Sigmoid colon (tissue), 4 donors: ENCODE measurements at regions not wholly inside any gene's neighbourhood (a gene's known extent, or its start where the extent isn't known, plus 50 kb on each side); places are given as distances from the start of the nearest gene placed in this dataset.

ENCODE experiments used
- EP300 ChIP-seq, 4 donors: sonication (generic); formaldehyde crosslinking; IDR thresholded peaks; one replicate each; pipeline ENCODE4 v1.6.1; 2017; ENCODE audit warnings: antibody characterized with exemption in 4 of 4
- POLR2AphosphoS5 ChIP-seq, 4 donors: sonication (generic); formaldehyde crosslinking; IDR thresholded peaks; one replicate each; pipeline ENCODE4 v1.6.1; 2017; ENCODE audit warnings: antibody characterized with exemption in 4 of 4
- TF ChIP-seq, protein P1 (sequence below), 4 experiments: fragments of 450-650 bp in 3 of 4; fragments of 200-600 bp in 1 of 4; IDR thresholded peaks; one replicate each; pipeline ENCODE4 v1.5.1; 2016 to 2019; ENCODE audit warnings: antibody characterized with exemption in 4 of 4, mild to moderate bottlenecking in 3 of 4, moderate library complexity in 2 of 4

DNA sequence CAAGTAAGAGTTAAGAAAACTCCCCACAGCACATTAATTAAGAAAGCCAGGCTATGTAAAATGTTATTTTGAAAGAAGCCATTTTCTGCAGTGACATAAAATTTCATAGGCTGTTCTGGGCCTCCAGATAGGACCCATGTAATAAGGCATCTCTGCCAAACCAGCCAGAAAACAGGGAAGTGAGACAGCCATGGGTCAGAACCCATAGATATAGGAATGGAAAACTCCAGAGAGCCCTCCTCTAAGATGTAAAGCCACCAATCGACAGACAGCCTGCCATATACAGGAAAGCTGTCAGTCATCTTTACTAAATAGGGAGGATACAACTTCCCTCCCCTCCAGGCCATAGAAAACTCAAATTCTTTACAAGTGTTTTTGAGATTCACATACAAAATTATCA lies 493.3 kb downstream of the COG6 start:
- TF ChIP-seq, protein P1, sequence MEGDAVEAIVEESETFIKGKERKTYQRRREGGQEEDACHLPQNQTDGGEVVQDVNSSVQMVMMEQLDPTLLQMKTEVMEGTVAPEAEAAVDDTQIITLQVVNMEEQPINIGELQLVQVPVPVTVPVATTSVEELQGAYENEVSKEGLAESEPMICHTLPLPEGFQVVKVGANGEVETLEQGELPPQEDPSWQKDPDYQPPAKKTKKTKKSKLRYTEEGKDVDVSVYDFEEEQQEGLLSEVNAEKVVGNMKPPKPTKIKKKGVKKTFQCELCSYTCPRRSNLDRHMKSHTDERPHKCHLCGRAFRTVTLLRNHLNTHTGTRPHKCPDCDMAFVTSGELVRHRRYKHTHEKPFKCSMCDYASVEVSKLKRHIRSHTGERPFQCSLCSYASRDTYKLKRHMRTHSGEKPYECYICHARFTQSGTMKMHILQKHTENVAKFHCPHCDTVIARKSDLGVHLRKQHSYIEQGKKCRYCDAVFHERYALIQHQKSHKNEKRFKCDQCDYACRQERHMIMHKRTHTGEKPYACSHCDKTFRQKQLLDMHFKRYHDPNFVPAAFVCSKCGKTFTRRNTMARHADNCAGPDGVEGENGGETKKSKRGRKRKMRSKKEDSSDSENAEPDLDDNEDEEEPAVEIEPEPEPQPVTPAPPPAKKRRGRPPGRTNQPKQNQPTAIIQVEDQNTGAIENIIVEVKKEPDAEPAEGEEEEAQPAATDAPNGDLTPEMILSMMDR (IDR thresholded peaks at IDR 0.05) = no peak
- TF ChIP-seq EP300 (IDR thresholded peaks at IDR 0.05) (no peak), POLR2AphosphoS5 (IDR thresholded peaks at IDR 0.05) (no peak)
